HAP-1 (cell line): ENCODE measurements at regions not wholly inside any gene's neighbourhood (a gene's known extent, or its start where the extent isn't known, plus 50 kb on each side); places are given as distances from the start of the nearest gene placed in this dataset.

Experiments used
- DNase-seq, 2 experiments: peaks; one replicate each; pipeline ENCODE4 v3.0.0-alpha.2; 2016 to 2020; ENCODE audit warnings: low spot score in 2 of 2
- H3K27me3 ChIP-seq: fragments of 250-450 bp; sonication (Bioruptor Pico); 2 replicates; pipeline ENCODE4 v1.5.1; 2020; ENCODE audit warnings: low read depth, mild to moderate bottlenecking, moderate library complexity
- H3K36me3 ChIP-seq: fragments of 250-450 bp; sonication (Bioruptor Pico); replicated peaks from 2 replicates; pipeline ENCODE4 v1.5.1; 2020; ENCODE audit warnings: mild to moderate bottlenecking
- H3K4me1 ChIP-seq: fragments of 250-450 bp; sonication (Bioruptor Pico); 2 replicates; pipeline ENCODE4 v1.5.1; 2020; ENCODE audit warnings: mild to moderate bottlenecking
- H3K4me3 ChIP-seq: fragments of 250-450 bp; sonication (Bioruptor Pico); 2 replicates; pipeline ENCODE4 v1.5.1; 2020; ENCODE audit warnings: mild to moderate bottlenecking, moderate library complexity
- H3K9me3 ChIP-seq: fragments of 250-450 bp; sonication (Bioruptor Pico); 2 replicates; pipeline ENCODE4 v1.5.1; 2020; ENCODE audit warnings: mild to moderate bottlenecking, moderate library complexity
- in situ Hi-C: fragments of 300-500 bp; cut with MboI; formaldehyde crosslinking; loops from 3 replicates; pipeline ENCODE4 v1.14.3; 2020; ENCODE audit warnings: low sequenced_read_pairs, inconsistent platforms, mixed read lengths

GRCh38 chr6:133724726-133725125, 164.2 kb upstream of the TCF21 start:
- H3K9me3 ChIP-seq: no peaks in the 10 kb centered on the region
- no peak for DNase-seq
- no peaks in the 10 kb centered on the region for H3K4me1 ChIP-seq
- no peak overlapping the region for H3K4me3 ChIP-seq
- peaks cover under 1% of the 10 kb centered on the region; the same call in 1 of the 2 replicates for H3K27me3 ChIP-seq
- in situ Hi-C loops: no loop called here
- no peaks in the 10 kb centered on the region for H3K36me3 ChIP-seq

GRCh38 chr6:133726188-133726587, 162.7 kb upstream of the TCF21 start:
- H3K4me1 ChIP-seq: no peaks in the 10 kb centered on the region
- H3K36me3 ChIP-seq: no peaks in the 10 kb centered on the region
- DNase-seq: no peak
- no peak overlapping the region for H3K4me3 ChIP-seq
- H3K9me3 ChIP-seq: no peaks in the 10 kb centered on the region
- no peaks in the 10 kb centered on the region for H3K27me3 ChIP-seq
- in situ Hi-C loops: no loop called here

- in situ Hi-C loops: no loop called here
- H3K4me3 ChIP-seq: no peak overlapping the region
- no peaks in the 10 kb centered on the region for H3K36me3 ChIP-seq
- no peaks in the 10 kb centered on the region for H3K27me3 ChIP-seq
- H3K9me3 ChIP-seq: no peaks in the 10 kb centered on the region
- DNase-seq: no peak
- no peaks in the 10 kb centered on the region for H3K4me1 ChIP-seq
Observed at GRCh38 chr6:133730881-133731280, 158.0 kb upstream of the TCF21 start.

- Histone ChIP-seq H3K4me3 (no peak overlapping the region), H3K27me3 (no peaks in the 10 kb centered on the region), H3K4me1 (no peaks in the 10 kb centered on the region), H3K9me3 (no peaks in the 10 kb centered on the region), H3K36me3 (no peaks in the 10 kb centered on the region)
- in situ Hi-C loops: no loop called here
- DNase-seq: no peak
Observed at GRCh38 chr6:133740218-133740617, 148.7 kb upstream of the TCF21 start.

- Histone ChIP-seq H3K36me3 (no peaks in the 10 kb centered on the region), H3K4me3 (no peak overlapping the region), H3K4me1 (no peaks in the 10 kb centered on the region), H3K9me3 (no peaks in the 10 kb centered on the region), H3K27me3 (no peaks in the 10 kb centered on the region)
- DNase-seq: no peak
- in situ Hi-C loops: no loop called here
Observed at GRCh38 chr6:133740816-133741215, 148.1 kb upstream of the TCF21 start.

GRCh38 chr6:133741375-133741861, 147.5 kb upstream of the TCF21 start:
- in situ Hi-C loops: no loop called here
- Histone ChIP-seq H3K27me3 (no peaks in the 10 kb centered on the region), H3K9me3 (no peaks in the 10 kb centered on the region), H3K4me3 (no peak overlapping the region), H3K36me3 (no peaks in the 10 kb centered on the region), H3K4me1 (no peaks in the 10 kb centered on the region)
- DNase-seq: no peak

- Histone ChIP-seq H3K4me1 (no peaks in the 10 kb centered on the region), H3K4me3 (no peak overlapping the region), H3K27me3 (no peaks in the 10 kb centered on the region), H3K36me3 (no peaks in the 10 kb centered on the region), H3K9me3 (no peaks in the 10 kb centered on the region)
- no peak for DNase-seq
- in situ Hi-C loops: no loop called here
Observed at GRCh38 chr6:133743621-133744020, 145.3 kb upstream of the TCF21 start.

- Histone ChIP-seq H3K36me3 (no peaks in the 10 kb centered on the region), H3K4me3 (no peak overlapping the region)
- in situ Hi-C loops: no loop called here
Observed at GRCh38 chr6:133746417-133746770, 142.5 kb upstream of the TCF21 start.

GRCh38 chr6:133748628-133749027, 140.3 kb upstream of the TCF21 start:
- H3K36me3 ChIP-seq: no peaks in the 10 kb centered on the region
- no peaks in the 10 kb centered on the region for H3K9me3 ChIP-seq
- no peak overlapping the region for H3K4me3 ChIP-seq
- H3K4me1 ChIP-seq: no peaks in the 10 kb centered on the region
- in situ Hi-C loops: no loop called here
- H3K27me3 ChIP-seq: peaks cover 5% of the 10 kb centered on the region
- no peak for DNase-seq

More at GRCh38 chr6:133746417-133746770, 142.5 kb upstream of the TCF21 start:
- Histone ChIP-seq H3K9me3 (no peaks in the 10 kb centered on the region), H3K4me1 (no peaks in the 10 kb centered on the region), H3K27me3 (no peaks in the 10 kb centered on the region)
- no peak for DNase-seq

GRCh38 chr6:133749427-133749826, 139.5 kb upstream of the TCF21 start:
- in situ Hi-C loops: no loop called here

GRCh38 chr6:133752129-133752528, 136.8 kb upstream of the TCF21 start:
- H3K36me3 ChIP-seq: no peaks in the 10 kb centered on the region
- no peak overlapping the region for H3K4me3 ChIP-seq
- no peaks in the 10 kb centered on the region for H3K9me3 ChIP-seq
- in situ Hi-C loops: no loop called here
- DNase-seq: no peak
- peaks cover 10% of the 10 kb centered on the region for H3K27me3 ChIP-seq
- H3K4me1 ChIP-seq: no peaks in the 10 kb centered on the region

More at GRCh38 chr6:133749427-133749826, 139.5 kb upstream of the TCF21 start:
- Histone ChIP-seq H3K27me3 (peaks cover 7% of the 10 kb centered on the region), H3K4me1 (no peaks in the 10 kb centered on the region), H3K36me3 (no peaks in the 10 kb centered on the region), H3K4me3 (no peak overlapping the region), H3K9me3 (no peaks in the 10 kb centered on the region)
- DNase-seq: no peak

GRCh38 chr6:133753756-133754155, 135.2 kb upstream of the TCF21 start:
- Histone ChIP-seq H3K4me3 (no peak overlapping the region), H3K36me3 (no peaks in the 10 kb centered on the region), H3K4me1 (no peaks in the 10 kb centered on the region), H3K27me3 (peaks cover 10% of the 10 kb centered on the region), H3K9me3 (no peaks in the 10 kb centered on the region)
- DNase-seq: no peak
- in situ Hi-C loops: no loop called here

GRCh38 chr6:133754298-133754697, 134.6 kb upstream of the TCF21 start:
- in situ Hi-C loops: no loop called here
- Histone ChIP-seq H3K36me3 (no peaks in the 10 kb centered on the region), H3K4me3 (no peak overlapping the region), H3K9me3 (no peaks in the 10 kb centered on the region), H3K4me1 (no peaks in the 10 kb centered on the region), H3K27me3 (peaks cover 10% of the 10 kb centered on the region)
- DNase-seq: no peak

- H3K4me1 ChIP-seq: no peaks in the 10 kb centered on the region
- no peak for DNase-seq
- H3K4me3 ChIP-seq: no peak overlapping the region
- no peaks in the 10 kb centered on the region for H3K9me3 ChIP-seq
- H3K36me3 ChIP-seq: no peaks in the 10 kb centered on the region
- in situ Hi-C loops: no loop called here
- H3K27me3 ChIP-seq: peaks cover 13% of the 10 kb centered on the region
Observed at GRCh38 chr6:133756078-133756695, 132.7 kb upstream of the TCF21 start.

- no peak for DNase-seq
- Histone ChIP-seq H3K9me3 (no peaks in the 10 kb centered on the region), H3K4me3 (no peak overlapping the region), H3K36me3 (no peaks in the 10 kb centered on the region), H3K4me1 (no peaks in the 10 kb centered on the region), H3K27me3 (peaks cover 14% of the 10 kb centered on the region)
- in situ Hi-C loops: no loop called here
Observed at GRCh38 chr6:133757335-133757734, 131.6 kb upstream of the TCF21 start.
